Ureter (tissue), 1 donor: ENCODE measurements at regions not wholly inside any gene's neighbourhood (a gene's known extent, or its start where the extent isn't known, plus 50 kb on each side); places are given as distances from the start of the nearest gene placed in this dataset.
"Not testable (repeated sequence)": the region's sequence is repeated elsewhere in the genome, so short reads cannot be mapped to it uniquely, and the experiment has no call there.

Experiments used
- DNase-seq: peaks from one replicate; pipeline ENCODE4 v3.0.0-alpha.2; 2020; ENCODE audit warnings: low spot score
- donor health status: DM: yes; HTN: yes; CAD: no.

DNA sequence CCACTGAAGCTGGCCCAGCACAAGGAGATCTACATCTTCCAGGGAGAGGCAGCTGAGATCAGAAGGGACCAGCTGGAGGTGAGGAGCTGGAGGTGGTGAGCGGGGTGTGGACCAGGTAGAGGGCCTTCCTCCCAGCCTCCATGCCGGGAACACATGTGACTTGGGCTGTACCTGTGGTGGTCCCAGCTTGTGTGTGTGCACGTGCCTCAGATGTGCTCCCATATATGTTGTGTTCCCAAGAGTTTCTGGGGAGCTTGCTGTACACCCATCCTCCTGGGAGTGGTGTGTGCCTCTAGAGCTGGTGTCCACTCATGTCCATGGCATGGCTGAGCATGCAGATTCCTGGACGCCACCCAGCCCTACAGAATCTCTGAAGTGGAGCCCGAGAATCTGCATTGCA is 183.7 kb upstream of the AKAP13 start:
- not testable (repeated sequence) for DNase-seq

DNA sequence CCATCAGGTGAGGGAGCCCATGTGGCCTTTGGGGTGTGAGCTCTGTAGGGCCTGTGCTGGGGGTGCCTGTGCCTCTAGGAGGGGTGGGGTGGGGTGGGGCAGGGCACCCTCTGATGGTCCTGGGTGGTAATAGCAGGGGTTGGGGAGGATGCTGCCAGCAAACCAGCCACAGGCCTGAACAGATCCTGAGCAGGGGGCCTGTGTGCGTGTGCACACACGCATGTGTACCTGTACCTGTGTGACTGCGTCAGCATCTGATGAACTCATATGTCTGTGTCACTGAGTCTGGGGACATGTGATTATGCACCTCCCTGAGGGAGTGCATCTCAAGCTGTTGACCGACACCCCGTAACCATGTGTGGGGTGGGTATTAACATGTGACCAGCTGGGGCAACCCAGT is 182.8 kb upstream of the AKAP13 start:
- DNase-seq: not testable (repeated sequence)

GRCh38 chr15:85198432-85198831 is 182.0 kb upstream of the AKAP13 start:
- DNase-seq: not testable (repeated sequence)

DNA sequence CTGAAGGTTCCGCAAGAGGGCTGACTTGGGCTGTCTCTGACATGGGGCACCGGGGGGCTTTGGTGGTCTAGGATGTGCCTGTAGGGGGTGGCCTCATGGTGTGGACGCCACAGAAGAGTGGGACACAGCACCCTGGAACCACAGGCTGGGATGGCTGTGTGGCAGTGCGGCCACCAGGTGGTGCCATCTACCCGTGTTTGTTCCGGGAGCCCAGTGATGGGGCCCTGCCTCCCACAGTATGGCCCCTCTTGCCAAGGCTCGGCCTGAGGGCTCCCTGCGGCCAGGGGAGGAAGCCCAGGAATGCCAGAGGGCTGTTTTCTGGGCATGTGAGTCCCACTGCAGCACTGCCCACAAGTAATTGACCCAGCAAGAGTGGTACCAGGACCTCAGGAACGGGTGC is 180.2 kb upstream of the AKAP13 start:
- not testable (repeated sequence) for DNase-seq

DNA sequence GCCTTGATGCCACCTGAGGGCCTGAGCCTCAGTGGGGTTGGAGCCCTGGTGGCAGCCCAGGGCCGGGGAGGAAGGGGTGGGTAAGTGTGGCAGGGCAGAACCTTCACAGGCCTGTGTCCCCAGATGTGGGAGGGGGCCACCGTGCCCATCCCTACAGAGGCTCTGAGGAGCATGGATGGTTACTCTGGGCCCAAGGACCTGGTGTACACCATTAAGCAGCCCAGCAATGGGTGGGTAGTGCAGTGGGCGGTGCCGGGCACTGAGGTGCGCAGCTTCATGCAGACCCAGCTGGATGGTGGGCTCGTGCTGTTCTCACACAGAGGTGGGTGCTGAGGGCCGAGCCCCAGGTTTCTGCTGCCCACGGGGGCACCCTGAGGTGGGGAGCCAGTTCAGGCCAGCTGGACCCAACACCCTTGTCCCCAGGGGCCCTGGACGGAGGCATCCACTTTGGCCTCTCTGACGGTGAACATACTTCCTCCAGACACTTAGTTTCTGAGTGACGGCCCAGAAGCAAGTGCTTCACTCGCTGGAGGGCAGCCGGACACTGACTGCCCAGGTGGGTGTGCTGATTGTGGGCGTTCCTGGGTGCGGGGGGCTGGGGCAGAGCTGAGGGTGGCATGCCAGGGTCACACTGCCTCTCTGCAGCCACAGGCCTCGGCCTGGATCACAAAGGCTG is 179.1 kb upstream of the AKAP13 start:
- DNase-seq: not testable (repeated sequence)

- not testable (repeated sequence) for DNase-seq
Observed at GRCh38 chr15:85204481-85204880, 175.9 kb upstream of the AKAP13 start.

- DNase-seq: not testable (repeated sequence)
Observed at GRCh38 chr15:85233791-85234325, 146.5 kb upstream of the AKAP13 start.

GRCh38 chr15:85234450-85235196 is 145.8 kb upstream of the AKAP13 start:
- DNase-seq: not testable (repeated sequence)

DNA sequence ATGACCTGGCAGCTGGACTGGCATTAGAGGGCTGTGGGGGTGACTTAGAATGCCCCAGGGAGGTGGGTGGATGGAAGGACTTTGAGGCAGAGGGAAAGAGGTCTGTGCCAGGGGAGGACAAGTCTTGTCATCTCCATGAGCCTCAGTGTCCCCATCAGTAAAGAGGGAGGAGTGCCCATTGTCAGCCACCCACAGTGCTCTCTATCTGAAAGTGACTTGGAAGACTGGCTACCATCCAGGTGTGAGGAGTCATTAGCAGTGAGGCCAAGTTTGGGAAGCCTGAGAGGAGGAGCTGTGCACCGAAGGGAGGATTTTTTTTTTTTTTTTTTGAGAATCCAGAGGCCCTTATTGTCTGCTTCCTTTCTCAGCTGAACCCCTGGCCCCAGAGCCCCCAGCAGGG is 136.3 kb upstream of the AKAP13 start:
- not testable (repeated sequence) for DNase-seq

GRCh38 chr15:85250938-85251542 is 129.4 kb upstream of the AKAP13 start:
- not testable (repeated sequence) for DNase-seq

DNA sequence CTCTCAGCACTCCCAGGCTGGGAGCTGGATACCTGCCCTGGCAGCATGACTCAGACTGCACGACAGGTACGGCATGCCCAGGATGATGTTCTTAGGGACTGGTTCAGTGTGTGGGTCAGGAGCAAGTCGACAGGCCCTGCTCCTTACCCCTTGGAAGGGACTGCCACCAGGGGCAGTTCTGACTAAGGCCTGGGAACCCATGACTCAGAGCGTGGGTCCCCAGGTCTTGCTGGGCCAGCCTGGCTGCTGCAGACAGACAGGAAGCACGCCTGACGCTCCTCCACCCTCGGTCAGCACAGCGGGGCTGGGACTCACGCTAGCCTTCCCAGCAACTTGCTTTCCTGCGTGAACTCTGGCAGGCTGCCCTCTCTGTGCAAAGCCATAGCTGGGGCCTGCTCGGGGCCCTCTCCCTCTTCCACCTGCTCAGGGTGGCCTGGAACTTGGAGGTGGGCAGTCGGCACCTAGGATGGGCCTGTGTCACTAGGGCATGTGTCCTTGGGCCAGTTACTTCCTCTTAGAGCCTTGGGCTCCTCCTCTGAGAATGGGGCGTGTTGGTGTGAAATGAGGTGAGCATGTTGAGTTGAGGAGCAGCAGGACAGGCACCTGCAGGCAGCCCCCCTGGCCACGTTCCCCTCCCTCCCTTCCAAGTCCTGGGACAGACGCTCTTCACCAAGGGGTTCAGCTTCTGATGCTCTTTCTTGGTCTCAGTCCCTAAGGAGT is 127.0 kb upstream of the AKAP13 start:
- not testable (repeated sequence) for DNase-seq

GRCh38 chr15:85254961-85255360 is 125.4 kb upstream of the AKAP13 start:
- DNase-seq: not testable (repeated sequence)

GRCh38 chr15:85255502-85255901 is 124.9 kb upstream of the AKAP13 start:
- DNase-seq: not testable (repeated sequence)

DNA sequence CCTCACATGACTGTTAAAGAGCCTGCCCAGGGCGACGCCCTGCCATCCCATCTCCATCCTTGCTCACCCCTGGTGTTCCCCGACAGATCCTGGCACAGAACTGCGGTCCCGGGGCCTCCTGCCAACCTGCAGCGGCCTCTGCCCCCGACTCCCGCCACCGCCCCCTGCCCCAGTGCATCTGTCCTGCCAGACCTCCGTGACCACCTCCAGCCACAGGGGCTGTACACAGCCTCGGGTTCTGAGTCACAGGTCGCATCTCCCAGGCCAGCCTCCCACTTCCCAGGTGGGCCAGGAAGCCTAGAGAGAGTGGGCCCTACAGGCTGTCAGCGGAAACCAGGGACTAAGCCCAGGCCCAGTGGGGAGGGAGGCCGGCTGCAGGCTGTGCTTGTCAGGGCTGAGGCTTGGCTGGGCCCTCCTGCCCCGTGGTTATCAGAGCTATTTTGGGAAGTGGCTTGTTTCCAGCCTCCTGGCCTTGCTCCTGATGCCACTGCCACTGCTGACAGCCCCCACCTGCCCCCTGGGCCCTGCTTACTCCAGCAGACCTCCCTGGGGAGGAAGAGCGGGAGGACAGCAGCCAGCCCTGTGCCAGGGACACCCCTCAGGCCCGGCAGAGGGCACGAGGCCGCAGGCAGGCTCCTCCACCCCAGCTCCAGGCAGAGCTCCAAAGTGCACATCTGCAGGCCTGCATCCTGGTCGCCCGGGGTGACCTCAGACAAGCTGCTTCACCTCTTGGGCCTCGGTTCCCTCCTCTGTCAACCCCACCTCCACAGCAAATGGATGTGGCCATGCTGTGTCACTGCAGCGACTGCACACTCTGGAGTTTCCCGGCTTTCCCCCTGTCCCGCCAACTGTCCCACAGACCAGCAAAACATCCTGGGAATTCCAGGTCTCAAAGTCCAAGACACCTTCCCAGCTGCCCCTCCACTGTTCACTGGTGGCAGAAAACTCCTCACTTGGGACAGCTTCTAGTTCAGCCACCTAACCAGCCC is 124.1 kb upstream of the AKAP13 start:
- DNase-seq: not testable (repeated sequence)

GRCh38 chr15:85258062-85258445 is 122.3 kb upstream of the AKAP13 start:
- DNase-seq: not testable (repeated sequence)

DNA sequence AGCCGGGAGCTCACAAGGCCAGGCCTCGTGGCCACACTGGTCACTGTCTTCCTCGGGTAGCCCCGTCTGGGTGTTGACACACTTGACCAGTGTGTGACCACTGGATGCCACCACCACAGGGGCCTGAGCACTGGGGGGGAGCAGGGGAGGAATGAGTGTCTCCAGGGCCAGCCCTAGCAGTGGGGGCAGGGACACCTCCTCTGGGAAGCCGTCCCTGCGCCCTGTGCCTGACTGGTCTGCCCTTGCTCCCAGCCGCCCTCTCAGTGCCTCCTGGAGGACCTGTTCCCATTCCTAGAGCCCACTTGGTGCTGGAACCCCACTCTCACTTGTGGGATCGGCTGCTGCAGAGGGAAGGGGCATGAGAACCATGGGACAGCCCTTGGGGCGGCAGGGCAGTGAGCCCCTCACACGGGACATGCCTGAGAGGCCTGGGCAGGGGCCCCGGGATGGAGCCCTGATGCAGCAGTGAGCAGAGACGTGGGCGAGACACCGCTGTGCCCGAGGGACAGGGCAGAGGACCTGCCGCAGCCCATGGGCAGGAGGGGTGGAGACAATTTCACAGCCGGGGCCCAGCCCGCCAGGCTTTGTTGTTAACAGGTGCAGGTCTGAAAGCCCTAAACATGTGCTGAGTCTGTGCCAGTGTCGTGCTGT is 121.7 kb upstream of the AKAP13 start:
- not testable (repeated sequence) for DNase-seq

- not testable (repeated sequence) for DNase-seq
Observed at GRCh38 chr15:85260526-85260925, 119.9 kb upstream of the AKAP13 start.

DNA sequence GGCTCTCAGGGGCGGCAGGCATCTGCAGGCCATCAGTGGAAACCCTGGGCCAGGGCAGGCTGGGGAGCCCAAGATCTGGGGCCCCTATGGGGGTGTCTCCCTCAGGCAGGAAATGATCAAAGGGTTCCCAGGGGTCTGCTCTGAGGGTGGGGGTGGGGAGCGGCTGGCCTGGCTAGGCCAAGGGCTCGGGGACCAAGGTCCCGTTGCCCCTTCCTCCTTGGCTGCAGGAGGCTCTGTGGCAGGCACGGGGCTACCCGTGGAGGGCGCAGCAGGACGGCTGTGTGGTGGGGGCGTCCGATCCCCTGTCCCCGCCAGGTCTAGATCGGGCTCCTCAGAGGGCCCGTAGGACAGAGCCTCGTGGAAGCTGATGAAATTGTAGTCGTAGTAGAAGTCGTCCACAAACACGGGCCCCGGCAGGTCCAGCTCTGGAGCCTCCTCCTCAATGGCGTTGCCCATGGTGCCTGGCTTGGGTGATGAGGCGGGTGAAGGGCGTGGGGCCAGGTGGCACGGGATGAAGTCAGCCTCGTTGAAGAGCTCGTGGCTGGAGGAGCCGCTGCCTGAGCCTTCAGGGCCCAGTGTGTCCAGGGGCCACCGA is 117.8 kb upstream of the AKAP13 start:
- DNase-seq: not testable (repeated sequence)

- DNase-seq: not testable (repeated sequence)
Observed at GRCh38 chr15:85263842-85264440, 116.5 kb upstream of the AKAP13 start.
